GM18511 (cell line): ENCODE measurements at regions not wholly inside any gene's neighbourhood (a gene's known extent, or its start where the extent isn't known, plus 50 kb on each side); places are given as distances from the start of the nearest gene placed in this dataset.
"Not testable (repeated sequence)": the region's sequence is repeated elsewhere in the genome, so short reads cannot be mapped to it uniquely, and the experiment has no call there.

ENCODE experiments used
- ATAC-seq: cut with Tn5 transposase; IDR thresholded peaks from one replicate; pipeline ENCODE4 v1.9.1; 2021; ENCODE audit warnings: mild to moderate bottlenecking, moderate library complexity; ENCODE audit not compliant: unreplicated experiment

GRCh38 chr2:228956701-228957474 is 314.2 kb downstream of the PID1 start:
- no peak for ATAC-seq

- ATAC-seq, result no peak
Measured at GRCh38 chr2:228949831-228950230, 321.3 kb downstream of the PID1 start.

GRCh38 chr2:228945710-228946109 is 325.4 kb downstream of the PID1 start:
- no peak for ATAC-seq

- ATAC-seq, result no peak
Measured at GRCh38 chr2:228942856-228943255, 328.2 kb downstream of the PID1 start.

- ATAC-seq, result no peak
Measured at GRCh38 chr2:228938629-228939028, 332.5 kb downstream of the PID1 start.

- no peak for ATAC-seq
Measured at GRCh38 chr2:228927028-228928010, 343.8 kb downstream of the PID1 start.

- ATAC-seq, result no peak
Measured at GRCh38 chr2:228919808-228920207, 351.3 kb downstream of the PID1 start.

GRCh38 chr2:228917220-228917619 is 353.9 kb downstream of the PID1 start:
- ATAC-seq, result no peak

- ATAC-seq, result no peak
Measured at GRCh38 chr2:228916416-228917090, 354.5 kb downstream of the PID1 start.

GRCh38 chr2:228913176-228913575 is 357.9 kb downstream of the PID1 start:
- no peak for ATAC-seq

GRCh38 chr2:228910872-228911271 is 360.2 kb downstream of the PID1 start:
- ATAC-seq, result not testable (repeated sequence)

- no peak for ATAC-seq
Measured at GRCh38 chr2:228902176-228902575, 368.9 kb downstream of the PID1 start.

- ATAC-seq, result no peak
Measured at GRCh38 chr2:228901531-228901930, 369.6 kb downstream of the PID1 start.

GRCh38 chr2:228878138-228878537 is 392.9 kb downstream of the PID1 start:
- ATAC-seq, result no peak

- no peak for ATAC-seq
Measured at GRCh38 chr2:228876276-228876675, 394.8 kb downstream of the PID1 start.

- no peak for ATAC-seq
Measured at GRCh38 chr2:228875152-228875900, 395.8 kb downstream of the PID1 start.

- no peak for ATAC-seq
Measured at GRCh38 chr2:228871012-228871411, 400.1 kb downstream of the PID1 start.

GRCh38 chr2:228869636-228870264 is 401.3 kb downstream of the PID1 start:
- no peak for ATAC-seq

- ATAC-seq, result no peak
Measured at GRCh38 chr2:228867406-228867805, 403.7 kb downstream of the PID1 start.

GRCh38 chr2:228866781-228867180 is 404.3 kb downstream of the PID1 start:
- ATAC-seq, result no peak
